WTC11 (cell line): ENCODE measurements at regions not wholly inside any gene's neighbourhood (a gene's known extent, or its start where the extent isn't known, plus 50 kb on each side); places are given as distances from the start of the nearest gene placed in this dataset.

Experiments used
- ATAC-seq: fragments of 200-7000 bp; cut with Tn5 transposase; 2 replicates; pipeline ENCODE4 v1.10.0; 2021; ENCODE audit warnings: mild to moderate bottlenecking, moderate library complexity
- CTCF ChIA-PET: fragments of 300-600 bp; sonication (Branson Sonifier 250); formaldehyde crosslinking; loops from one replicate; lab custom pipeline; 2021; ENCODE audit warnings: antibody characterized with exemption; lab: Charles Lee
- POLR2A ChIA-PET: fragments of 350-600 bp; sonication (Branson Sonifier 250); formaldehyde crosslinking; loops from one replicate; lab custom pipeline; 2021; ENCODE audit warnings: antibody characterized with exemption; lab: Charles Lee
- DNase-seq: peaks from one replicate; pipeline ENCODE4 v3.0.0; 2021; ENCODE audit warnings: low spot score
- H3K27ac Mint-ChIP-seq: 2 replicates; pipeline ENCODE4 v1.8.0; 2021; ENCODE audit warnings: mixed read lengths
- H3K27me3 Mint-ChIP-seq: 2 replicates; pipeline ENCODE4 v1.8.0; 2021; ENCODE audit warnings: low read depth, mild to moderate bottlenecking, moderate library complexity, mixed read lengths
- H3K36me3 Mint-ChIP-seq: 2 replicates; pipeline ENCODE4 v1.8.0; 2021; ENCODE audit warnings: mixed read lengths
- H3K4me1 Mint-ChIP-seq: 2 replicates; pipeline ENCODE4 v1.8.0; 2022; ENCODE audit warnings: mixed read lengths
- H3K4me3 Mint-ChIP-seq: 2 replicates; pipeline ENCODE4 v1.8.0; 2021; ENCODE audit warnings: mild to moderate bottlenecking, moderate library complexity, mixed read lengths
- H3K9me3 Mint-ChIP-seq: 2 replicates; pipeline ENCODE4 v1.8.0; 2021; ENCODE audit warnings: mixed read lengths
- CREM ChIP-seq: sonication (generic); formaldehyde crosslinking; IDR thresholded peaks from 2 replicates; pipeline ENCODE4 v1.8.1; 2022; ENCODE audit warnings: mild to moderate bottlenecking, missing genetic modification reagents, moderate library complexity
- ERG ChIP-seq: fragments of 250-450 bp; sonication (Bioruptor Pico); IDR thresholded peaks from 2 replicates; pipeline ENCODE4 v1.8.0; 2021; ENCODE audit warnings: mild to moderate bottlenecking
- FOXP4 ChIP-seq: sonication (generic); formaldehyde crosslinking; IDR thresholded peaks from 2 replicates; pipeline ENCODE4 v1.8.0; 2022; ENCODE audit warnings: mild to moderate bottlenecking, missing genetic modification reagents
- IRF1 ChIP-seq: sonication (generic); formaldehyde crosslinking; IDR thresholded peaks from 2 replicates; pipeline ENCODE4 v1.8.0; 2023; ENCODE audit warnings: missing genetic modification reagents
- IRF2 ChIP-seq: sonication (generic); formaldehyde crosslinking; IDR thresholded peaks from 2 replicates; pipeline ENCODE4 v1.8.0; 2022; ENCODE audit warnings: low read depth, missing genetic modification reagents, borderline replicate concordance
- MLX ChIP-seq: sonication (generic); formaldehyde crosslinking; IDR thresholded peaks from 2 replicates; pipeline ENCODE4 v1.8.1; 2023; ENCODE audit warnings: mild to moderate bottlenecking, missing genetic modification reagents, moderate library complexity
- NR1H2 ChIP-seq: sonication (generic); formaldehyde crosslinking; IDR thresholded peaks from 2 replicates; pipeline ENCODE4 v1.9.0; 2021; ENCODE audit warnings: mild to moderate bottlenecking, moderate library complexity, missing genetic modification reagents
- PRDM15 ChIP-seq: sonication (generic); formaldehyde crosslinking; IDR thresholded peaks from 2 replicates; pipeline ENCODE4 v1.8.0; 2022; ENCODE audit warnings: missing genetic modification reagents
- PRRX2 ChIP-seq: fragments of 250-450 bp; sonication (Bioruptor Pico); IDR thresholded peaks from 2 replicates; pipeline ENCODE4 v1.8.0; 2021; ENCODE audit warnings: mild to moderate bottlenecking
- ZBTB43 ChIP-seq: sonication (generic); formaldehyde crosslinking; IDR thresholded peaks from 2 replicates; pipeline ENCODE4 v1.8.1; 2023; ENCODE audit warnings: mild to moderate bottlenecking, missing genetic modification reagents
- ZNF121 ChIP-seq: sonication (generic); formaldehyde crosslinking; IDR thresholded peaks from 2 replicates; pipeline ENCODE4 v1.8.0; 2023; ENCODE audit warnings: missing genetic modification reagents
- ZNF512 ChIP-seq: sonication (generic); formaldehyde crosslinking; IDR thresholded peaks from 2 replicates; pipeline ENCODE4 v1.8.1; 2022; ENCODE audit warnings: missing genetic modification reagents, borderline replicate concordance
- ZNF532 ChIP-seq: fragments of 250-450 bp; sonication (Bioruptor Pico); IDR thresholded peaks from 2 replicates; pipeline ENCODE4 v1.9.0; 2021; ENCODE audit warnings: mild to moderate bottlenecking, borderline replicate concordance
- ZNF671 ChIP-seq: fragments of 250-450 bp; sonication (Bioruptor Pico); IDR thresholded peaks from 2 replicates; pipeline ENCODE4 v1.8.0; 2021; ENCODE audit warnings: mild to moderate bottlenecking

- ChIA-PET CTCF (no interaction called here), POLR2A (no interaction called here)
- DNase-seq (no peak), ATAC-seq (no peak)
- Mint-ChIP-seq H3K9me3 (no peaks in the 10 kb centered on the region), H3K4me3 (no peak overlapping the region), H3K27me3 (no peaks in the 10 kb centered on the region), H3K27ac (no peak overlapping the region), H3K36me3 (no peaks in the 10 kb centered on the region), H3K4me1 (peaks cover 30% of the 10 kb centered on the region)
- TF ChIP-seq IRF1 (CRISPR knock-in tag): no peak
- TF ChIP-seq ZBTB43 (CRISPR knock-in tag): no peak
- no peak for TF ChIP-seq PRDM15
- no peak for TF ChIP-seq CREM (CRISPR knock-in tag)
- no peak for TF ChIP-seq MLX
- TF ChIP-seq ERG (CRISPR knock-in tag): no peak
- no peak for TF ChIP-seq ZNF512 (CRISPR knock-in tag)
- TF ChIP-seq ZNF671: no peak
- no peak for TF ChIP-seq ZNF532
- TF ChIP-seq ZNF121 (CRISPR knock-in tag): no peak
- TF ChIP-seq NR1H2 (CRISPR knock-in tag): no peak
- no peak for TF ChIP-seq PRRX2
- TF ChIP-seq FOXP4 (CRISPR knock-in tag): no peak
- TF ChIP-seq IRF2 (CRISPR knock-in tag): no peak
Observed at GRCh38 chr5:56406838-56407237, 173.7 kb upstream of the ANKRD55 start.
